GM18907 (cell line): ENCODE measurements at regions not wholly inside any gene's neighbourhood (a gene's known extent, or its start where the extent isn't known, plus 50 kb on each side); places are given as distances from the start of the nearest gene placed in this dataset.
A peak's percentile ranks its signal among the peaks of the same experiment; 100 is the strongest.

Experiments
- ATAC-seq: cut with Tn5 transposase; IDR thresholded peaks from one replicate; pipeline ENCODE4 v1.9.1; 2021; ENCODE audit warnings: mild to moderate bottlenecking, moderate library complexity; ENCODE audit not compliant: unreplicated experiment

DNA sequence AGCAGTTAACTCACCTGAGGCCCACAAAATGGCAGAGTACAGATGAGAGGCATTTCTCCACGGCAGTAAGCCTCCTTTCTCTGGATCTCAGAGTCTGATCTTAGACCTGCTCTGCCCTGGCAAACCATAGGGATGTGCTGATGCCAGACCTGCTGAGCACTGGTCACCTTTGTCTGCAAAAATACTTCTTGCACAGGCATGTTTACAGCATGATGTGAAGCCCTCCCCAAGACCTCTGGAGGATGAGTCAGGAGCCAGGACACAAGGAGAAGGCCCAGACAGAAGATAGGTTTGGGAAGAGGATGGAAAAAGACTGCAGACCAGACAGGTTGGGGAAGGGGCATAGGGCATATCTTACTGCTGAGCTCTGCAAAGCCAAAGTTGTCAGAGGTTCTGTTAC is 426.6 kb downstream of the PMP22 start:
- no peak for ATAC-seq

DNA sequence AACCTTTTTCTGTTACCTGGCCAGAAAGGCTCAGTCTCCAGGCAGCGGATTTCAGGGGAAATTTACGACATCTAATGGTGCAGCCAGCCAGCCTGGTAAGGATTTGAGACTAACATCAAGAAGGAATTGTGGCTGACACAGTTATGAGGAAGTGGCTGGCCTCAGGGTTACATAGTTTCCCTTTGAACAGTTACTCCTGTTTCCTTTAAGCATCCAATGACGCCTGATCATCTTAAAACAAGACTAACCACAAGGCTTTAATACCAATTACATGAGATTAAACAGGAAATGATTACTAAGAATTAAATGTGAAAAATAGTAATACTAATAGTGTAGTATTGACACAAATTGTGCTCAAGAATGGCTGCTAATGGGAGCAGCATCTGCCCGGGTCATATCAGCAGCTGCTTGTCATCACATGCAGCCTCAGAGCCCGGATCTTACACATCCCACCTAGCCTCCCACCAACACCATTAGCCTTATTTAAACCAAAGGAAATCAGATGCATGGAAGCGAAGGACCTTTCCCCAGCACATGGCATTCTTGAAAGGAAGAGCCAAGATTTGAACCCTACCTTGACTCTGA is 431.8 kb downstream of the PMP22 start:
- no peak for ATAC-seq

- ATAC-seq: no peak
Measured at GRCh38 chr17:14831491-14831890, 433.6 kb downstream of the PMP22 start.

GRCh38 chr17:14827396-14827919 is 437.7 kb downstream of the PMP22 start:
- no peak for ATAC-seq

DNA sequence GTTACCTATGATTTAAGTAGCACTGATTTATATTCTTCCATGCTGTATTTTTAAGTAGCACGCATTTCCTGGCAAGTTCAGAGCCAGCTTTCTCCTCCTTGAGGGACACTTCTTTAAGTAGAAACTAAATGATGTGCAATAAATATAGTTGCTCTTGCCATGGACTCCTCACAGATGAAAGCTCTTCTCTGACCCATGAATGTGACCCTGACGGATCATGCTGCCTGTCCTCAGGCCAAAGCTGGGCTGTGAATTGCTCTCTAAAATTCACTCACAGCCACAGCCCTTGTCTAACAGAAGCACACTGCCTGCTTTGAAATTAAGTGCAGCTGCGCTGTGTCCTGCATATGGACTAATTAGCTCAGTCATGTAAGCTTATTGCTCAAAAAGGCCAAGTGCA is 438.8 kb downstream of the PMP22 start:
- no peak for ATAC-seq

DNA sequence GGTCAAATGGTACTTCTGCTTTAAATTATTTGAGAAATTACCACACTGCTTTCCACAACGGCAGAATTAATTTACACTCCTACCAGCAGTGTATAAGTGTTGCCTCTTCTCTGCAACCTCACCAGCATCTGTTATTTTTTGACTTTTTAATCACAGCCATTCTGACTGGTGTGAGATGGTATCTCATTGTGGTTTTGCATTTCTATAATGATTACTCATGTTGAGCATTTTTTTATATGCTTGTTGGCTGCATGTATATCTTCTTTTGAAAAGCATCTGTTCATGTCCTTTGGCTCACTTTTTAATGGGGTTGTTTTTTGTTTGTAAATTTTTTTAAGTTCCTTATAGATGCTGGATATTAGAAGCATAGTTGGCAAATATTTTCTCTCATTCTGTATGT is 446.7 kb downstream of the PMP22 start:
- ATAC-seq: no peak

GRCh38 chr17:14815079-14815478 is 450.0 kb downstream of the PMP22 start:
- no peak for ATAC-seq

- no peak for ATAC-seq
Measured at GRCh38 chr17:14813649-14814370, 451.3 kb downstream of the PMP22 start.

- ATAC-seq: no peak
Measured at GRCh38 chr17:14808425-14808824, 456.7 kb downstream of the PMP22 start.

GRCh38 chr17:14805348-14805747 is 459.8 kb downstream of the PMP22 start:
- ATAC-seq: no peak

GRCh38 chr17:14803826-14804225 is 461.3 kb downstream of the PMP22 start:
- ATAC-seq: no peak

DNA sequence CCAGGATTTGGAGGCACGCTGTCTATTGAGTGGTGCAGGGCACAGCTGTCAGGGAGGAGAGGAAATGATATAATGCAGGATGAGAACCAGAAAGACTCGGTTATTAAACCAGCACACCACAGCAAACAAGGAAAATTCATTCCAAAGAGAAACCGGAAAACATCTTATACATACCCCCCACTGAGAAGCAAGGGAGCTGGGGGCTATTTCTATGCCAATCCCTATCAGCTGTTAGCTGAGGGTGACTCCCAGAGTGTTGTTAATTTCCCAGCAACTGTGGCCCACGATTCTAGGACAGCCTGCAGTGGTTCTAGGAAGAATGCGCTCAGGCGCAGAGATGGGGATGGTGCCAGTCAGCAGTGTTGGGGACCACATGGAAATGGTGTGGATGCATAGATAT is 467.3 kb downstream of the PMP22 start:
- no peak for ATAC-seq

- no peak for ATAC-seq
Measured at GRCh38 chr17:14797021-14797420, 468.1 kb downstream of the PMP22 start.

GRCh38 chr17:14794961-14795360 is 470.2 kb downstream of the PMP22 start:
- no peak for ATAC-seq

DNA sequence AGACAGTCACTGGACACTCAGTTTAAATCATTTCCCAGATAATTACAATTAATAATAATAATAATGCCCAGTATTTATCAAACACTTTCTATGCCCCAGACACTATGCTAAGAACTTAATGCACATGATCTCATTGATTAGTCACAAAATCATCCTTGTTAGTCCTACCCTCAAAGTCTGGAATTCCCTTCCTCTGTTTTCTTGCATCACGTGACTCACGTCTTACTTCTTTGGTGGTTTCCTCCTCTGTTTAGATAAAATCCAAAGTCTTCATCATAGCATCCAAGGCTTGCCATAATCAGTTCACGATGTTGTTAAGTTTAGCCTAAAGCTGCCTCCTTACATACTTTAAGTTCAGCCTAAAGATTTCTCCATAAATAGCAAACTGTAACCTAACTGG is 471.9 kb downstream of the PMP22 start:
- ATAC-seq: no peak

GRCh38 chr17:14792746-14793145 is 472.4 kb downstream of the PMP22 start:
- no peak for ATAC-seq

GRCh38 chr17:14791221-14791620 is 473.9 kb downstream of the PMP22 start:
- ATAC-seq: peak; percentile 24

GRCh38 chr17:14790521-14790920 is 474.6 kb downstream of the PMP22 start:
- peak; percentile 71 for ATAC-seq

GRCh38 chr17:14784997-14785696 is 480.0 kb downstream of the PMP22 start:
- peak; percentile 89 for ATAC-seq

DNA sequence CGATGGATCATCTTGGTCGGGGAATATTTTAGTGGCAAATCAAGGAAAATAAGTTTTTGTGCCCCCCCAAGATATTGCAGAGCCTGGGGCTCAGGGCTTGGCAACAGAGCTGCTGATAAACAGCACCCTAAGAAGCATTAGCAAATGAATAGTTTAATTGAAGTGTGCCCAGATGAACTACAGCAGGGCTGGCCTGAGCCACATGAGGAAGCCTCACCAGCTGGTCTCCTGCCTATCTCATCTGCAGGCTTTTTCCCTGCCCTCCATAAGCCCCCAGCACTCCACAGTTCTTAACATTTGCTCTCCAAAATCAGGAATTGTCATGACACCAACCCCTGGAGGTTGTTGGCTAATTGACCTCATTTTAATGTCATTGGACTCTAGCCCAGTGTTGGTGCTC is 480.2 kb downstream of the HS3ST3B1 start:
- ATAC-seq: no peak

GRCh38 chr17:14780097-14780651 is 479.3 kb downstream of the HS3ST3B1 start:
- no peak for ATAC-seq

- ATAC-seq: no peak
Measured at GRCh38 chr17:14779241-14779640, 478.4 kb downstream of the HS3ST3B1 start.
